ENCODE measurements at regions not wholly inside any gene's neighbourhood (a gene's known extent, or its start where the extent isn't known, plus 50 kb on each side); places are given as distances from the start of the nearest gene placed in this dataset.
"Not testable (repeated sequence)": the region's sequence is repeated elsewhere in the genome, so short reads cannot be mapped to it uniquely, and the experiment has no call there.

DNA sequence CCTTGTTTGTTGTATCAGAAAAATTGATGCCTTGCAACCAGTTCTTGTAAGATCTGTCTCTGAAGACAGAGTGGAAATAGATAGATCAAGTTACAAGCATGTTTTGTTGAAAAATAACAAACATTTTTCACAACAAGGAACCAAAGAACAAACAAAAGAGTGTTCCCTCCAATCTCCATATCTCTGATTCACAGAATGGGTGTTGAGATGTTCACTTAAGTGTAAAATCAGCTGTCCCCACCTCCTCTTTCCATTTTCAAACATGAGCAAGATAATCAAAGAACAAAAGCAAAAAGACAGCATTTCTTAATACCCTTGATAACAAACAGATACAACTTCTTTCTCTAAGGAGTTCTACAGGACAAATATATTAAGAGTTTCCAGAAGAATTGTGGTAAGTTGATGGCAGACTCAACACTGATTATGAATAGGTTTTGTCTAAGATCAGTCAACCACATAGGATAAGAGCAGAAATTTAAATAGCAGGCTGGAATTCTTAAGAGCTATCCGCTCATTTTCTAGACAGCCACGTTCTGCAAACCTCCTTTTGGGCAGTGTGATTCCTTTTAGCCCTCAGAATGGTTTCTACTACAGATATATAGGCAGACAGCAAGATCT is 970.9 kb upstream of the AUTS2 start:
- H3K36me3 ChIP-seq (ENCODE audit: control insufficient read depth, insufficient read depth, low read length) = no peaks in the 10 kb centered on the region
- no peaks in the 10 kb centered on the region for H3K4me1 ChIP-seq (ENCODE audit: control insufficient read depth, low read depth, low read length)
- no peak overlapping the region for H4K5ac ChIP-seq (ENCODE audit: low read length)
- no CpG with 5 or more reads among the region's 2 CpGs for WGBS (ENCODE audit: extremely low coverage, insufficient coverage, low lambda C conversion rate)
- H3K4ac ChIP-seq (ENCODE audit: low read depth, low read length) = no peak overlapping the region
- H3K56ac ChIP-seq (ENCODE audit: low read length) = no peak overlapping the region
- H3K79me1 ChIP-seq (ENCODE audit: low read length) = no peaks in the 10 kb centered on the region
- no peaks in the 10 kb centered on the region for H3K27me3 ChIP-seq (ENCODE audit: insufficient read depth, low read length, poor library complexity)
- no peak overlapping the region for H3K4me3 ChIP-seq (ENCODE audit: low read length)
- no peak overlapping the region for H3K23ac ChIP-seq (ENCODE audit: low read length)
- peak; percentile 37 for DNase-seq
- H3K4me2 ChIP-seq (ENCODE audit: low read length) = no peak overlapping the region
- H3K27ac ChIP-seq (ENCODE audit: low read depth, low read length) = peak overlapping the region; percentile 31
- no peak overlapping the region for H2AK5ac ChIP-seq (ENCODE audit: low read length)
- no peak overlapping the region for H3K18ac ChIP-seq (ENCODE audit: low read length)
- H2BK15ac ChIP-seq (replicated peaks; ENCODE audit: low read depth) = no peak overlapping the region
- no peaks in the 10 kb centered on the region for H3K79me2 ChIP-seq (ENCODE audit: control insufficient read depth, insufficient read depth, low read length)
- H4K8ac ChIP-seq (ENCODE audit: low read depth, low read length) = no peak overlapping the region
- no peak overlapping the region for H2BK120ac ChIP-seq (ENCODE audit: low read depth, low read length)
- H2BK5ac ChIP-seq (ENCODE audit: low read length) = no peak overlapping the region
- no peak overlapping the region for H3K9ac ChIP-seq (ENCODE audit: low read length)

DNA sequence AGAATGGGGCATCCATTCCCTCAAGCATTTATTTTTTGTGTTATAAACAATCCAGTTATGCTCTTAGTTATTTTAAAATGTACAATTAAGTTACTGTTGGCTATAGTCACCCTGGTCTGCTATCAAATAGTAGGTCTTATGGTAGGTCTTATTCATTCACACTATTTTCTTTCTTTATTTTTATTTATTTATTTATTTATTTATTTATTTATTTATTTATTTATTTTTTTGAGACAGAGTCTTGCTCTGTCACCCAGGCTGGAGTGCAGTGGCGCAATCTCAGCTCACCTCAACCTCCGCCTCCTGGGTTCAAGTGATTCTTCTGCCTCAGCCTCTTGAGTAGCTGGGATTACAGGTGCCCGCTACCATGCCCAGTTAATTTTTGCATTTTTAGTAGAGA is 967.4 kb upstream of the AUTS2 start:
- H3K4me3 ChIP-seq (ENCODE audit: low read length); H3K4me2 ChIP-seq (ENCODE audit: low read length); DNase-seq; H4K5ac ChIP-seq (ENCODE audit: low read length); H3K27me3 ChIP-seq (ENCODE audit: insufficient read depth, low read length, poor library complexity); H3K27ac ChIP-seq (ENCODE audit: low read depth, low read length); H3K4me1 ChIP-seq (ENCODE audit: control insufficient read depth, low read depth, low read length); H2AK5ac ChIP-seq (ENCODE audit: low read length); H2BK120ac ChIP-seq (ENCODE audit: low read depth, low read length); H3K4ac ChIP-seq (ENCODE audit: low read depth, low read length); H3K79me1 ChIP-seq (ENCODE audit: low read length); H2BK5ac ChIP-seq (ENCODE audit: low read length); H4K8ac ChIP-seq (ENCODE audit: low read depth, low read length); H3K79me2 ChIP-seq (ENCODE audit: control insufficient read depth, insufficient read depth, low read length); H3K23ac ChIP-seq (ENCODE audit: low read length); H3K18ac ChIP-seq (ENCODE audit: low read length); H3K9ac ChIP-seq (ENCODE audit: low read length); H3K36me3 ChIP-seq (ENCODE audit: control insufficient read depth, insufficient read depth, low read length); H2BK15ac ChIP-seq (replicated peaks; ENCODE audit: low read depth); H3K56ac ChIP-seq (ENCODE audit: low read length): not testable (repeated sequence)
- WGBS (ENCODE audit: extremely low coverage, insufficient coverage, low lambda C conversion rate) = no CpG with 5 or more reads among the region's 3 CpGs

GRCh38 chr7:68640103-68640502 is 958.2 kb upstream of the AUTS2 start:
- H2BK120ac ChIP-seq (ENCODE audit: low read depth, low read length) = no peak overlapping the region
- H3K27ac ChIP-seq (ENCODE audit: low read depth, low read length) = no peak overlapping the region
- H3K18ac ChIP-seq (ENCODE audit: low read length) = no peak overlapping the region
- H3K36me3 ChIP-seq (ENCODE audit: control insufficient read depth, insufficient read depth, low read length) = no peaks in the 10 kb centered on the region
- no peak overlapping the region for H3K4me2 ChIP-seq (ENCODE audit: low read length)
- no peak overlapping the region for H3K23ac ChIP-seq (ENCODE audit: low read length)
- no peak overlapping the region for H3K9ac ChIP-seq (ENCODE audit: low read length)
- H3K79me1 ChIP-seq (ENCODE audit: low read length) = no peaks in the 10 kb centered on the region
- no peaks in the 10 kb centered on the region for H3K79me2 ChIP-seq (ENCODE audit: control insufficient read depth, insufficient read depth, low read length)
- H3K56ac ChIP-seq (ENCODE audit: low read length) = no peak overlapping the region
- no peak overlapping the region for H3K4ac ChIP-seq (ENCODE audit: low read depth, low read length)
- no peak overlapping the region for H2AK5ac ChIP-seq (ENCODE audit: low read length)
- H3K27me3 ChIP-seq (ENCODE audit: insufficient read depth, low read length, poor library complexity) = no peaks in the 10 kb centered on the region
- no peak overlapping the region for H4K8ac ChIP-seq (ENCODE audit: low read depth, low read length)
- H4K5ac ChIP-seq (ENCODE audit: low read length) = no peak overlapping the region
- DNase-seq = no peak
- no peak overlapping the region for H2BK5ac ChIP-seq (ENCODE audit: low read length)
- WGBS (ENCODE audit: extremely low coverage, insufficient coverage, low lambda C conversion rate) = no CpG with 5 or more reads among the region's 3 CpGs
- H3K4me3 ChIP-seq (ENCODE audit: low read length) = no peak overlapping the region
- no peaks in the 10 kb centered on the region for H3K4me1 ChIP-seq (ENCODE audit: control insufficient read depth, low read depth, low read length)
- no peak overlapping the region for H2BK15ac ChIP-seq (replicated peaks; ENCODE audit: low read depth)

DNA sequence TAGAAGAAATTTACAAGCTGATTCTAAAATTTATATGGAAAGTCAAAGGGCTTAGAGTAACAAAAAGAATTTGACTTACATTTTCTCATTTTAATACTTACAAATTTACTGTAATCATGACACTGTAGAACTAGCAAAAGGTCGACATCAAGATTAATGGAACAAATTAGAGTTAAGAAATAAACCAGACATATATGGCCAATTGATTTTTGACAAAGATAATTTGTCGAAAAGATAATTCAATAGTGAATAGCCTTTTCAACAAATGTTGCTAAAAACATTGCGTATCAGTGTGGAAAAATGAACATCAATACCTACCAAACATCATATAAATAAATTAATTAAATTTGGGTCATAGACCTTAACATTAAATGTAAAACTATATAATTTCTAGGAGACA is 955.5 kb upstream of the AUTS2 start:
- Histone ChIP-seq H3K4me2 (ENCODE audit: low read length) (no peak overlapping the region), H3K56ac (ENCODE audit: low read length) (no peak overlapping the region), H3K9ac (ENCODE audit: low read length) (no peak overlapping the region), H2BK5ac (ENCODE audit: low read length) (no peak overlapping the region), H3K23ac (ENCODE audit: low read length) (no peak overlapping the region), H3K4me1 (ENCODE audit: control insufficient read depth, low read depth, low read length) (no peaks in the 10 kb centered on the region), H3K18ac (ENCODE audit: low read length) (no peak overlapping the region), H3K4me3 (ENCODE audit: low read length) (no peak overlapping the region), H4K5ac (ENCODE audit: low read length) (no peak overlapping the region), H4K8ac (ENCODE audit: low read depth, low read length) (no peak overlapping the region), H3K36me3 (ENCODE audit: control insufficient read depth, insufficient read depth, low read length) (no peaks in the 10 kb centered on the region), H2BK120ac (ENCODE audit: low read depth, low read length) (no peak overlapping the region), H3K79me2 (ENCODE audit: control insufficient read depth, insufficient read depth, low read length) (no peaks in the 10 kb centered on the region), H2AK5ac (ENCODE audit: low read length) (no peak overlapping the region), H2BK15ac (replicated peaks; ENCODE audit: low read depth) (no peak overlapping the region), H3K4ac (ENCODE audit: low read depth, low read length) (no peak overlapping the region), H3K79me1 (ENCODE audit: low read length) (no peaks in the 10 kb centered on the region), H3K27me3 (ENCODE audit: insufficient read depth, low read length, poor library complexity) (no peaks in the 10 kb centered on the region), H3K27ac (ENCODE audit: low read depth, low read length) (no peak overlapping the region)
- DNase-seq = no peak
- no CpG with 5 or more reads among the region's 3 CpGs for WGBS (ENCODE audit: extremely low coverage, insufficient coverage, low lambda C conversion rate)

DNA sequence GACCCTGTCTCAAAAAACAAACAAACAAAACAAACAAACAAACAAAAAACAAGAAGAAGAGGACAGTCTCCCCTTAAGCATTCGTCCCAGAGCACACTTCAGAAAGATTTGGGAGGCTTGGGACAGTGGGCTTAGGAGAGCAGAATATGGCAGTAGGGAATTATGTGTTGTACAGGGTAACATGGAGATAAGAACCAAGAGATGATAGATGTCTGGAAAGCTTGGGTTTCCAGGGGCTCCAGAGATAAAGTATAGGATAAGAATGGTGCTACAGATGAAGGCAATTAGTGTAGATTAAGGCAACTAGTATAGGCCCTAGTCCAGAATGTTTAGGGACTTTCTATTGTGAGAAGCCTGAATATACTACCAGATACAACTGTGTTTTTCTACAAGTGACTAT is 934.9 kb upstream of the AUTS2 start:
- no peak overlapping the region for H3K4me2 ChIP-seq (ENCODE audit: low read length)
- no peaks in the 10 kb centered on the region for H3K4me1 ChIP-seq (ENCODE audit: control insufficient read depth, low read depth, low read length)
- no peak overlapping the region for H2BK120ac ChIP-seq (ENCODE audit: low read depth, low read length)
- no peak overlapping the region for H3K27ac ChIP-seq (ENCODE audit: low read depth, low read length)
- H4K8ac ChIP-seq (ENCODE audit: low read depth, low read length) = no peak overlapping the region
- H3K56ac ChIP-seq (ENCODE audit: low read length) = no peak overlapping the region
- no peak overlapping the region for H3K23ac ChIP-seq (ENCODE audit: low read length)
- H3K36me3 ChIP-seq (ENCODE audit: control insufficient read depth, insufficient read depth, low read length) = no peaks in the 10 kb centered on the region
- no peak for DNase-seq
- WGBS (ENCODE audit: extremely low coverage, insufficient coverage, low lambda C conversion rate) = no CpG with 5 or more reads among the region's 1 CpG
- H4K5ac ChIP-seq (ENCODE audit: low read length) = no peak overlapping the region
- H3K18ac ChIP-seq (ENCODE audit: low read length) = no peak overlapping the region
- no peaks in the 10 kb centered on the region for H3K79me2 ChIP-seq (ENCODE audit: control insufficient read depth, insufficient read depth, low read length)
- no peak overlapping the region for H2BK5ac ChIP-seq (ENCODE audit: low read length)
- H3K4me3 ChIP-seq (ENCODE audit: low read length) = no peak overlapping the region
- H3K4ac ChIP-seq (ENCODE audit: low read depth, low read length) = no peak overlapping the region
- no peak overlapping the region for H3K9ac ChIP-seq (ENCODE audit: low read length)
- H3K79me1 ChIP-seq (ENCODE audit: low read length) = no peaks in the 10 kb centered on the region
- H2BK15ac ChIP-seq (replicated peaks; ENCODE audit: low read depth) = no peak overlapping the region
- no peaks in the 10 kb centered on the region for H3K27me3 ChIP-seq (ENCODE audit: insufficient read depth, low read length, poor library complexity)
- H2AK5ac ChIP-seq (ENCODE audit: low read length) = no peak overlapping the region

DNA sequence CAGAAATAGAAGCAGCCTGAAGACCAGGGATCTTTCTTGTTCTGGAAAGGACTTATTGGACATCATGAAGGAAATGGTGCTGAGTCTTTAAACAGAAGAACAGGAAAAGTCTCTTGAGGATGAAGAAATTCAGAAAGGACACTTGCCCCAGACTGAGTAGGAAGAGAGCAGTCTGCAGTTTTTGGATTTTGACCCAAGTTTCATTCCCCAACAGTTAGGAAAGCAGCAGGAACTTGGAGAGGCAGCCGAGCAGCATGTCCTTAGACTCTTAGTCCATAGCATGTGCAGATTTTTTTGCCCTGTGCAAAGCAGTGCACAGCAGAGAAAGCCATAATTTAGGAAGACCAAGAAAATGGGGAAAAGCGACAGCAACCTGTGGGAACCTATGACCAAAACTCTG is 927.2 kb upstream of the AUTS2 start:
- Histone ChIP-seq H4K5ac (ENCODE audit: low read length) (no peak overlapping the region), H2AK5ac (ENCODE audit: low read length) (no peak overlapping the region), H3K27ac (ENCODE audit: low read depth, low read length) (no peak overlapping the region), H3K27me3 (ENCODE audit: insufficient read depth, low read length, poor library complexity) (no peaks in the 10 kb centered on the region), H2BK15ac (replicated peaks; ENCODE audit: low read depth) (no peak overlapping the region), H3K79me1 (ENCODE audit: low read length) (no peaks in the 10 kb centered on the region), H3K4me1 (ENCODE audit: control insufficient read depth, low read depth, low read length) (no peaks in the 10 kb centered on the region), H2BK120ac (ENCODE audit: low read depth, low read length) (no peak overlapping the region), H3K79me2 (ENCODE audit: control insufficient read depth, insufficient read depth, low read length) (no peaks in the 10 kb centered on the region), H3K36me3 (ENCODE audit: control insufficient read depth, insufficient read depth, low read length) (no peaks in the 10 kb centered on the region), H3K56ac (ENCODE audit: low read length) (no peak overlapping the region), H3K4me3 (ENCODE audit: low read length) (no peak overlapping the region), H3K9ac (ENCODE audit: low read length) (no peak overlapping the region), H3K4me2 (ENCODE audit: low read length) (no peak overlapping the region), H2BK5ac (ENCODE audit: low read length) (no peak overlapping the region), H3K23ac (ENCODE audit: low read length) (no peak overlapping the region), H4K8ac (ENCODE audit: low read depth, low read length) (no peak overlapping the region), H3K4ac (ENCODE audit: low read depth, low read length) (no peak overlapping the region), H3K18ac (ENCODE audit: low read length) (no peak overlapping the region)
- no peak for DNase-seq
- WGBS (ENCODE audit: extremely low coverage, insufficient coverage, low lambda C conversion rate) = no CpG with 5 or more reads among the region's 2 CpGs
